Lower leg skin (tissue), 4 donors: ENCODE measurements at regions not wholly inside any gene's neighbourhood (a gene's known extent, or its start where the extent isn't known, plus 50 kb on each side); places are given as distances from the start of the nearest gene placed in this dataset.

ENCODE experiments used
- DNase-seq, 2 donors: peaks; one replicate each; pipeline ENCODE4 v3.0.0-alpha.2; 2019; ENCODE audit warnings: low spot score in 2 of 2
- H3K4me3 ChIP-seq: fragments of 200-600 bp; sonication (generic); 2 replicates; pipeline ENCODE4 v1.5.1; 2017; ENCODE audit warnings: mild to moderate bottlenecking, low read depth; ENCODE audit not compliant: poor library complexity, severe bottlenecking
- CTCF ChIP-seq, 3 donors: fragments of 450-650 bp; IDR thresholded peaks; one replicate each; pipeline ENCODE4 v1.5.1; 2016; ENCODE audit warnings: antibody characterized with exemption in 3 of 3, mild to moderate bottlenecking in 3 of 3, moderate library complexity in 2 of 3
- POLR2A ChIP-seq, 2 donors: fragments of 450-650 bp; IDR thresholded peaks; one replicate each; pipeline ENCODE4 v1.6.1; 2016 to 2017; ENCODE audit warnings: antibody characterized with exemption in 2 of 2, mild to moderate bottlenecking in 1 of 2, moderate library complexity in 1 of 2
- WGBS, 2 donors: methylation state at CpG; one replicate each; pipeline ENCODE4 v1.1.5; 2018; 5-methylcytosine and 5-hydroxymethylcytosine counted together
- intact Hi-C: fragments of 100-400 bp; cut with DNase I; formaldehyde crosslinking; loops from one replicate; pipeline ENCODE4 v1.15.0; 2023; ENCODE audit warnings: low total_unique reads

- 86 to 97% methylated on average over 2 of the region's 2 CpGs for WGBS, 2 donors
- TF ChIP-seq POLR2A (IDR thresholded peaks at IDR 0.05) (no peak), CTCF (IDR thresholded peaks at IDR 0.05) (no peak)
- intact Hi-C loops = no loop called here
Measured at GRCh38 chr11:28482666-28483065, 374.5 kb downstream of the METTL15 start.

DNA sequence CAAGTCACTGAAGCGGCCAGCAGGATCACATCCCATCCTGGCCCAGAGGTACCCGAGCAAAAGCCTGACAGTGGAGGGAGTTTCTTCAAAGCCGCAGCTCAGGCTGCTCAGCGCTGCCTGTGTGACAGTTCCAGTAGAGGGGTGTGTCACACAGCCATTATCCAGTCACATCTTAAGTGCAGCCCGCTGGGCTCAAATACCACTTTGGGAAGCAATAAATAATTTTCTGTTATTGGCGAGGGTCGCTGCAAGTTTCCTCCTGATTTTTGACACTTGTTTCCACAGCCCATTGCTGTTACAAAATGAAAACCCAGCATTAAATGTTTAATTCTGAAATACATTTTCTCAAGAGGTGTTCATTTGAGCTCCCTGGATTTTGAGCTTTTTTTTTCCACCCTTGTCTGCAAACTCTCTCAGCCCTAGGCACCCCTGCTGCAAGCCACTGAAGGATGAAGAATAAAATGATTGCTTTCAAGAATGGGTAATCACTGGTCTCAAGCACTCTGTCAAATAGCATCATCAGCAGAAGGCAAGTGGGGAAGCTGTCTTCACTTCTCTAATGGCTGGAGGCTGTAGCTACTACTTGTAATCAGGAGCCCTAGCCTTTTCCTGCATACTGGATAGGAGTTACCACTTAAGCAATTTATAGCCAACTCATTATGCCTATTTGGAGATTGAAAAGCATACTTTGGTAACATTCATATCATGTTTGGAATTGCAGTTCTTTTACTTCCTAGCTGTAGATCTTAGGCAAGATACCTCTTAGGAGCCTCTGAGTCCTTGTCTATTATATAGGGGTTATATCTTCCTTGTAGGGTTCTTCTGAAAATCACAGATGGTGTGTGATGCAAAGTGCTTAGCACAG, 373.7 kb downstream of the METTL15 start:
- no peak for DNase-seq
- TF ChIP-seq CTCF (IDR thresholded peaks at IDR 0.05) (no peak), POLR2A (IDR thresholded peaks at IDR 0.05) (no peak)
- WGBS, 2 donors = 45 to 58% methylated on average over 7 of the region's 7 CpGs
- no peak overlapping the region for H3K4me3 ChIP-seq
- intact Hi-C loops = no loop called here

More at GRCh38 chr11:28482666-28483065, 374.5 kb downstream of the METTL15 start:
- DNase-seq = no peak
- H3K4me3 ChIP-seq = no peak overlapping the region

DNA sequence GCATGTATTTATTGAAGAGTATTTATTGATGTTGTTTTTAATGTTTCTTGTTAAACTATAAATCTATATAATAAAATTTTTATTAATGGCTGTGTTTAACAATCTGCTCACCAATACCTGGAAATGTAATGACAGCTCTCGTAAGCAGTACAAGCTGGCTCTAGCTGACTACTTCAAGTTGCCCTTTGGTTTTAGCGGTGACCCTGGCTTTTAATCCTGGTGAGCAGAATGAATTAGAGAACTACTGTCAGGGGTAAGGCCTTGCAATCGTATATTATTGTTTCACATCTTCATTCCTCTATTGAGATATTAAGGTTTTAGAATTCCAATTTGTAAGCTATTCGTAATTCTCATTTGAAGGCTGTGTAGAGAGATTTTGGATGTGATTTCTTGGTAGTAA, 372.2 kb downstream of the METTL15 start:
- WGBS, 2 donors = 84 to 89% methylated on average over 4 of the region's 4 CpGs
- intact Hi-C loops = no loop called here
- TF ChIP-seq CTCF (IDR thresholded peaks at IDR 0.05) (no peak), POLR2A (IDR thresholded peaks at IDR 0.05) (no peak)
- no peak overlapping the region for H3K4me3 ChIP-seq
- no peak for DNase-seq

- DNase-seq = no peak
- WGBS, 2 donors = 87 to 90% methylated on average over 5 of the region's 5 CpGs
- H3K4me3 ChIP-seq = no peak overlapping the region
- no peak for TF ChIP-seq POLR2A (IDR thresholded peaks at IDR 0.05)
- no peak for TF ChIP-seq CTCF (IDR thresholded peaks at IDR 0.05)
- intact Hi-C loops = no loop called here
Measured at GRCh38 chr11:28476864-28477263, 368.7 kb downstream of the METTL15 start.

- TF ChIP-seq POLR2A (IDR thresholded peaks at IDR 0.05) (no peak), CTCF (IDR thresholded peaks at IDR 0.05) (no peak)
- intact Hi-C loops = no loop called here
- DNase-seq = no peak
- 18 to 22% methylated on average over 3 of the region's 3 CpGs for WGBS, 2 donors
- no peak overlapping the region for H3K4me3 ChIP-seq
Measured at GRCh38 chr11:28476049-28476448, 367.9 kb downstream of the METTL15 start.

GRCh38 chr11:28472904-28473303, 364.7 kb downstream of the METTL15 start:
- no peak for TF ChIP-seq POLR2A (IDR thresholded peaks at IDR 0.05)
- intact Hi-C loops = no loop called here
- no peak for DNase-seq

More at GRCh38 chr11:28472904-28473303, 364.7 kb downstream of the METTL15 start:
- H3K4me3 ChIP-seq = no peak overlapping the region
